ENCODE measurements at regions not wholly inside any gene's neighbourhood (a gene's known extent, or its start where the extent isn't known, plus 50 kb on each side); places are given as distances from the start of the nearest gene placed in this dataset.

- Histone ChIP-seq H3K36me3 (no peaks in the 10 kb centered on the region), H3K4me3 (no peak overlapping the region), H3K9me3 (no peaks in the 10 kb centered on the region), H3K27ac (no peak overlapping the region), H3K27me3 (peaks cover 0 to 56% (median 0%) of the 10 kb centered on the region in 4 donors), H3K4me1 (no peaks in the 10 kb centered on the region)
- intact Hi-C loops (cut with DNase I), result no loop called here
- no peak for DNase-seq
- TF ChIP-seq, protein P1, sequence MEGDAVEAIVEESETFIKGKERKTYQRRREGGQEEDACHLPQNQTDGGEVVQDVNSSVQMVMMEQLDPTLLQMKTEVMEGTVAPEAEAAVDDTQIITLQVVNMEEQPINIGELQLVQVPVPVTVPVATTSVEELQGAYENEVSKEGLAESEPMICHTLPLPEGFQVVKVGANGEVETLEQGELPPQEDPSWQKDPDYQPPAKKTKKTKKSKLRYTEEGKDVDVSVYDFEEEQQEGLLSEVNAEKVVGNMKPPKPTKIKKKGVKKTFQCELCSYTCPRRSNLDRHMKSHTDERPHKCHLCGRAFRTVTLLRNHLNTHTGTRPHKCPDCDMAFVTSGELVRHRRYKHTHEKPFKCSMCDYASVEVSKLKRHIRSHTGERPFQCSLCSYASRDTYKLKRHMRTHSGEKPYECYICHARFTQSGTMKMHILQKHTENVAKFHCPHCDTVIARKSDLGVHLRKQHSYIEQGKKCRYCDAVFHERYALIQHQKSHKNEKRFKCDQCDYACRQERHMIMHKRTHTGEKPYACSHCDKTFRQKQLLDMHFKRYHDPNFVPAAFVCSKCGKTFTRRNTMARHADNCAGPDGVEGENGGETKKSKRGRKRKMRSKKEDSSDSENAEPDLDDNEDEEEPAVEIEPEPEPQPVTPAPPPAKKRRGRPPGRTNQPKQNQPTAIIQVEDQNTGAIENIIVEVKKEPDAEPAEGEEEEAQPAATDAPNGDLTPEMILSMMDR (IDR thresholded peaks at IDR 0.05), result no peak
- no peak for TF ChIP-seq POLR2A (IDR thresholded peaks at IDR 0.05)
- 53 to 63% methylated on average over 7 to 10 of the region's 10 CpGs for WGBS, 2 donors
Measured at GRCh38 chr20:37590938-37591490, 63.3 kb upstream of the BLCAP start.

GRCh38 chr20:37586078-37586477, 58.4 kb upstream of the BLCAP start:
- no peaks in the 10 kb centered on the region for H3K9me3 ChIP-seq
- H3K4me3 ChIP-seq, result no peak overlapping the region
- WGBS, 2 donors, result 77 to 79% methylated on average over 2 of the region's 2 CpGs
- no peaks in the 10 kb centered on the region for H3K36me3 ChIP-seq
- intact Hi-C loops (cut with DNase I), result no loop called here
- TF ChIP-seq POLR2A (IDR thresholded peaks at IDR 0.05), result no peak
- TF ChIP-seq, protein P1 (IDR thresholded peaks at IDR 0.05), result no peak
- no peak overlapping the region for H3K27ac ChIP-seq
- no peaks in the 10 kb centered on the region for H3K4me1 ChIP-seq
- H3K27me3 ChIP-seq, result peaks cover 0 to 54% (median 0%) of the 10 kb centered on the region in 4 donors
- no peak for DNase-seq

DNA sequence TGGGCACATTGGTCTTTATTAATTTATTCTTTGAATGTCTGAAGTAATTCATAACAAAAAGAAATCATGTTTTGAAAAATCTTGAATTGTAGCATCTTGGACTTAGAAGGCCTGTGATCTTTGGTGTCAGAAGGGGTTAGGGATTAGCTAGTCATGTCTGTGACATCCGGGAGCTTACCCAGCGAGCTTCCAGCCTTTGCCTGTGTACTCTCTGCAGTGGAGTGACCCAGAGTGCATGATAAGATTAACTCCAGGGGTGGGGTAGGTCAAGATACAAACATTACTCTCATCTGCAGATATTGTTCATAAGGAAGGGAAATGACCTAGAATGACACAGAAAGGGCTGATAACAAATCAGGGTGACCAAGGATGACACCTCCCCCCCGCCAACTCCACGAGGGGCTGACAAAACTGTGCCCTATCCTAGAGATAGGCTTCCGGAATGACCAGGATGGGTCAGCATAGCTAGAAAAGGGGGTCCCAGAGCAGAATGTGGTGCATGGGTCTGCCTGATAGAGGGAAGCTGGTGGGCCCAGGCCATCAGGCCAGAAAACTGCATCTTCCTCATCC, 56.6 kb upstream of the BLCAP start:
- Histone ChIP-seq H3K36me3 (no peaks in the 10 kb centered on the region), H3K4me3 (no peak overlapping the region), H3K9me3 (no peaks in the 10 kb centered on the region), H3K27ac (no peak overlapping the region), H3K27me3 (peaks cover 0 to 65% (median 0%) of the 10 kb centered on the region in 4 donors), H3K4me1 (no peaks in the 10 kb centered on the region)
- intact Hi-C loops (cut with DNase I), result no loop called here
- DNase-seq, result no peak
- 70% methylated on average over 5 of the region's 5 CpGs for WGBS, 2 donors
- TF ChIP-seq, protein P1 (IDR thresholded peaks at IDR 0.05), result no peak
- TF ChIP-seq POLR2A (IDR thresholded peaks at IDR 0.05), result no peak

GRCh38 chr20:37581246-37581645, 53.6 kb upstream of the BLCAP start:
- Histone ChIP-seq H3K36me3 (no peaks in the 10 kb centered on the region), H3K27ac (no peak overlapping the region), H3K9me3 (no peaks in the 10 kb centered on the region), H3K4me1 (no peaks in the 10 kb centered on the region), H3K27me3 (peaks cover 0 to 88% (median 0%) of the 10 kb centered on the region in 4 donors), H3K4me3 (no peak overlapping the region)
- TF ChIP-seq, protein P1 (IDR thresholded peaks at IDR 0.05), result no peak
- TF ChIP-seq POLR2A (IDR thresholded peaks at IDR 0.05), result no peak
- DNase-seq, result no peak
- intact Hi-C loops (cut with DNase I), result no loop called here
- 74% methylated on average over 4 to 7 of the region's 9 CpGs for WGBS, 2 donors

DNA sequence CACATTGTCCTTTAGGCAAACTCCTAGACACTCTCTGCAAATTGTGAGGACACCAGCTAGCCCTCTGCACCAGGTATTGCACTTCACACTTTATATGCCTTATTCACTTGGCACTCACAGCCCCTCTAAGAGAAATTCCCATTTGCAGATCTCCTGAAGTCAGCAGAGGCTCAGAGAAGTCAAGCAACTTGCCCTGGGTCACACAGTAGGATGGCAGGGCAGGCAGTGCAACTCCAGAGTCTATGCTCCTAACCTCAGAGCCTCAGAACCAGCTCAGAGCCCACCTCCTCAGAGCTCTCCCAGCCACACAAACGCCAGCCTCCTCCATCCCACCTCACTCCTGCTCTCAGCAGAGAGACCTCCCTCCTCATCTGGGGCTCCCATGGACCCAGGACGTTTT, 52.4 kb upstream of the BLCAP start:
- intact Hi-C loops (cut with DNase I), result no loop called here

More for the DNA sequence above, 52.4 kb upstream of the BLCAP start:
- Histone ChIP-seq H3K4me1 (no peaks in the 10 kb centered on the region), H3K27ac (no peak overlapping the region), H3K27me3 (peaks cover 0 to 83% (median 0%) of the 10 kb centered on the region in 4 donors), H3K9me3 (no peaks in the 10 kb centered on the region), H3K4me3 (no peak overlapping the region), H3K36me3 (no peaks in the 10 kb centered on the region)
- no peak for TF ChIP-seq POLR2A (IDR thresholded peaks at IDR 0.05)
- TF ChIP-seq, protein P1 (IDR thresholded peaks at IDR 0.05), result no peak
- DNase-seq, result no peak
- WGBS, 2 donors, result 8 to 13% methylated on average over 2 of the region's 2 CpGs

All from esophagus squamous epithelium (tissue), 5 donors.